ENCODE measurements at regions not wholly inside any gene's neighbourhood (a gene's known extent, or its start where the extent isn't known, plus 50 kb on each side); places are given as distances from the start of the nearest gene placed in this dataset.

DNA sequence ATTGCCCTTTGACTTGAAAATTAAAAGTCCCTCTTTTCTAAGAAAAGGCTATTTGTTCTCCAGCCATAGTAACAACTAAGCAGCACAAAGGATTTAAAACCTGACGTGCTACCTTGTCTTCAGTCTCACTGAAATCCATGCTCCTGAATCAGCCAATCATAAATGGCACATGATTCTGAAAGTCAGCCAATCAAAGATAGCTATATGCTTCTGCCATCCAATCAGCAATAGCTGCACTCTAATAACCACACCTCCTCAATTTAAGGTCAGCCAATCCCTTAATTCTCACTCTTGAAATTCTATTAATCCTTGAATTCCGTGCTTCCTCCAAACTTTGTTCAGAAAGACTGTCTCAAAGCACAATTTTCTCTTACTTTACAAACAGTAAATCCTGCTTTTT is 53.5 kb upstream of the ACAN start:
- Histone ChIP-seq H3K27me3 (ENCODE audit: control insufficient read depth, insufficient read depth, low read length) (peaks cover 12% of the 10 kb centered on the region), H3K9ac (ENCODE audit: low read depth, low read length) (no peak overlapping the region), H2AK9ac (replicated peaks; ENCODE audit: low read depth, low read length, poor library complexity) (no peak overlapping the region), H3K36me3 (ENCODE audit: control insufficient read depth, insufficient read depth, low read length) (no peaks in the 10 kb centered on the region), H4K20me1 (ENCODE audit: insufficient read depth, low read length) (no peaks in the 10 kb centered on the region), H2BK5ac (ENCODE audit: low read depth, low read length, poor library complexity, severe bottlenecking) (no peak overlapping the region), H3K9me3 (ENCODE audit: control insufficient read depth, insufficient read depth, low read length) (no peaks in the 10 kb centered on the region), H4K91ac (ENCODE audit: insufficient read depth, low read depth, low read length) (no peak overlapping the region), H3K4me3 (ENCODE audit: insufficient read depth, low read depth, low read length) (no peak overlapping the region), H3K27ac (ENCODE audit: insufficient read depth, low read length) (no peak overlapping the region), H3K56ac (ENCODE audit: extremely low read depth, insufficient read depth, low read length) (no peak overlapping the region), H2AFZ (replicated peaks; ENCODE audit: low read length, poor library complexity) (no peak overlapping the region), H3K79me1 (ENCODE audit: low read depth in 1 of 2, low read length in 2 of 2) (no peaks in the 10 kb centered on the region), H4K8ac (ENCODE audit: low read depth in 2 of 2, low read length in 2 of 2) (no peak overlapping the region), H3K4me1 (ENCODE audit: control insufficient read depth, insufficient read depth, low read length) (0 out of 2 replicates have a peak, but pooled peaks cover 2% of the 10 kb centered on the region), H3K14ac (replicated peaks; ENCODE audit: low read depth, low read length) (no peak overlapping the region), H4K5ac (ENCODE audit: low read depth, low read length) (no peak overlapping the region), H3K4ac (ENCODE audit: low read depth, low read length) (no peak overlapping the region), H3K4me2 (ENCODE audit: low read depth, low read length) (no peak overlapping the region), H2BK15ac (ENCODE audit: low read depth, low read length) (no peak overlapping the region), H3K23ac (ENCODE audit: low read depth, low read length) (no peak overlapping the region), H2BK20ac (ENCODE audit: low read depth, low read length) (no peak overlapping the region), H3K9me1 (ENCODE audit: insufficient read depth, low read length) (0 out of 2 replicates have a peak, but pooled peaks cover under 1% of the 10 kb centered on the region), H2AK5ac (ENCODE audit: low read depth, low read length) (no peak overlapping the region), H2BK120ac (ENCODE audit: low read depth, low read length) (no peak overlapping the region), H3K18ac (ENCODE audit: low read depth, low read length) (no peak overlapping the region)
- no TSS peak for BruUV-seq (replicated peaks)
- TF ChIP-seq RAD21 (IDR thresholded peaks at IDR 0.05; ENCODE audit: low read length) = no peak
- TF ChIP-seq POLR2A (IDR thresholded peaks at IDR 0.05; ENCODE audit: low read depth, low read length) = no peak
- TF ChIP-seq NFE2L2 (IDR thresholded peaks at IDR 0.05; ENCODE audit: low read depth, low read length) = no peak
- no peak for TF ChIP-seq RFX5 (IDR thresholded peaks at IDR 0.05; ENCODE audit: low read depth, low read length)
- TF ChIP-seq CHD1 (IDR thresholded peaks at IDR 0.05; ENCODE audit: low read depth, low read length) = no peak
- no peak for TF ChIP-seq MAZ (IDR thresholded peaks at IDR 0.05; ENCODE audit: borderline replicate concordance, low read depth, low read length)
- TF ChIP-seq CEBPB (IDR thresholded peaks at IDR 0.05; ENCODE audit: low read depth, low read length) = no peak
- ATAC-seq (ENCODE audit: low read depth) = no peak
- ChIA-PET POLR2A (ENCODE audit: unreplicated experiment) (no interaction called here), CTCF (no interaction called here)
- DNase-seq = no peak
- 100% methylated on average over 1 of the region's 2 CpGs; no CpG with 5 or more reads in 1 of the 2 experiments for WGBS, 2 experiments (ENCODE audit: extremely low coverage in 2 of 2, insufficient read length in 1 of 2)
- intact Hi-C loops (cut with micrococcal nuclease) = no loop called here
- in situ Hi-C loops (cut with MboI; ENCODE audit: low sequenced_read_pairs) = no loop called here
- dilution Hi-C loops (cut with HindIII; ENCODE audit: low sequenced_read_pairs, unreplicated experiment) = no loop called here

Measured in IMR-90 (cell line).